ENCODE measurements at regions not wholly inside any gene's neighbourhood (a gene's known extent, or its start where the extent isn't known, plus 50 kb on each side); places are given as distances from the start of the nearest gene placed in this dataset.

GRCh38 chr11:37946155-37946766 is 1348.2 kb upstream of the RAG2 start:
- TF ChIP-seq BCL3 (IDR thresholded peaks at IDR 0.05; ENCODE audit: borderline replicate concordance, insufficient read depth, low read depth, low read length, poor library complexity, severe bottlenecking) (no peak), TCF3 (IDR thresholded peaks at IDR 0.05; ENCODE audit: borderline replicate concordance, insufficient read depth, low read depth, low read length) (no peak), ZNF384 (IDR thresholded peaks at IDR 0.05; ENCODE audit: borderline replicate concordance, low read depth, low read length) (no peak), USF2 (IDR thresholded peaks at IDR 0.05; ENCODE audit: borderline replicate concordance, low read depth, low read length) (no peak), CTCF (IDR thresholded peaks at IDR 0.05 in 2 of 3, conservative IDR thresholded peaks at IDR 0.05 in 1 of 3; ENCODE audit: control insufficient read depth in 2 of 3, extremely low read depth in 1 of 3, insufficient read depth in 1 of 3, low read depth in 3 of 3, low read length in 3 of 3) (peak; percentile 61 to 68 (median 65)), ZSCAN29 (IDR thresholded peaks at IDR 0.05) (no peak), CEBPZ (IDR thresholded peaks at IDR 0.05; ENCODE audit: low read depth, low read length) (no peak), BHLHE40 (IDR thresholded peaks at IDR 0.05; ENCODE audit: borderline replicate concordance in 1 of 2, low read depth in 2 of 2, low read length in 1 of 2) (no peak), POLR2A (IDR thresholded peaks at IDR 0.05; ENCODE audit: low read depth, low read length) (no peak), SUZ12 (IDR thresholded peaks at IDR 0.05; ENCODE audit: unreplicated experiment) (no peak), ATF2 (IDR thresholded peaks at IDR 0.05; ENCODE audit: low read length) (no peak), HCFC1 (IDR thresholded peaks at IDR 0.05; ENCODE audit: low read length) (no peak)

Measured in GM12878 (cell line).